Endothelial cell of hepatic sinusoid (primary cell): ENCODE measurements at regions not wholly inside any gene's neighbourhood (a gene's known extent, or its start where the extent isn't known, plus 50 kb on each side); places are given as distances from the start of the nearest gene placed in this dataset.

Experiments used
- in situ Hi-C: cut with HindIII; loops from 2 replicates; pipeline ENCODE4 v1.10.0; 2017; ENCODE audit warnings: low sequenced_read_pairs

DNA sequence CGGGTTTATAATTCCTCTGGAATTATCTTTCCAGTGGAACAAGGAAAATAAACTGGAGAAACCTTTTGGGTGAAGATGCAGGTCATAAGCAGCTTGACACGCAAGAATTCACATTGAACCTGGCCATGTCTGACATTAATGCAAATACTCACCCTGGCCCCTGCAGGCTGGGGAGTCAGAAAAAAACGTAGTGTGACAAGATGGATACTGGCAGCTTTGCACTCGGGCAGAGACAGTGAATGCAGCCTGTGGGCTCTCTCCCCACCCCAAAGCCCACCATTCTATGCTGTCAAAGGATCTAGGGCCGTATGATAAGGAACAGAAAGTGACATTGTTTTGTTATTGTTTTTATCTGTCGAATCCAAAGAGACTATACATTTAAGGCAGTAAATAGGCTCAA, 223.1 kb downstream of the RBM43 start:
- in situ Hi-C loops = no loop called here

GRCh38 chr2:151037434-151037833, 224.2 kb downstream of the RBM43 start:
- in situ Hi-C loops = no loop called here

DNA sequence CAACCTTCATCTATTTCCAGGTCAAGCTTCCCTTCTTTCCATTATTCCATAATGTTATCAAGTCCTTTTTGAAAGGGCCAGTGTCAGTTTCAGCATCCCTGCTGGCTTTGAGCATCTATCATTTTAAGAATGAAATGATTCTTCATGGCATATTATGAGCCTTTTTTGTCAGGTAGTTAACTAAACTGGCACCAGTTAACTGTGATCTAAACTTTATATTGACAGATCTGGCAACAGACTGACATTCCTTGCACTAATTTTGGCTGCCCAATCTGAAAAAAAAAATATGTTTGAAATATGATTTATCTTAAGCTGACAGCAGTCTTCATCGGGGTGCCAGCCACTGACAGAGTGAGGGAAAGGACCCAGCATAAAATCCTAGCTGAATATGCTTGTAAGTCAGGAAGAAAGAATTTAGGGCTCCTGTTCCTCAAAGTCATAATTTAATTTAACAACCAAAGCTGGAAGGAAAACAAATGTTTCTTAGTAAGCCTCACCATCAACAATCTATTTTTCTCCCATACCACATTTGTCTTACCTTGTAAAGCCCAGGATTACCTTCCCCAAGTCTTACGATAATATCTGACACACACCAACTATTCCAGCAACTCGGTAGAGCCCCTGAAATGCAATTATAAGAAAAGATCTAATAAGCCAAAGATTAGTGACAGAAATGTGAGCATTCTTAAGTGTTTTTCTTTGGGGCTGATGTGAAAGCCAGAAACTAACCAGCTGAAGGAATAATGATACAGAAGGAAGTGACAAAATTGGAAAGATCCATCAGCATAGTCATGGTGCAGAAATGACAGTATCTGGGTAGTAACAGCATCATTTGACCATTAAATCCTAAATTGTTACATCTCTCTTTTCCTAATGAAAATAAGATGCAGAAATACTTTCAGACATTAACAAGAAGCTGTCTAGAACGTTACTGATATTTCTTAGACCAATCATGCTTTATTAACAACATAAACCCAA, 228.1 kb downstream of the RBM43 start:
- in situ Hi-C loops = loop anchor here (5.0 kb wide), 1 partner anchor 79 kb away; no protein-coding TSS in a partner anchor

- in situ Hi-C loops = loop anchor here (5.0 kb wide), 1 partner anchor 80 kb away; no protein-coding TSS in a partner anchor
Observed at GRCh38 chr2:151032741-151033191, 228.9 kb downstream of the RBM43 start.

DNA sequence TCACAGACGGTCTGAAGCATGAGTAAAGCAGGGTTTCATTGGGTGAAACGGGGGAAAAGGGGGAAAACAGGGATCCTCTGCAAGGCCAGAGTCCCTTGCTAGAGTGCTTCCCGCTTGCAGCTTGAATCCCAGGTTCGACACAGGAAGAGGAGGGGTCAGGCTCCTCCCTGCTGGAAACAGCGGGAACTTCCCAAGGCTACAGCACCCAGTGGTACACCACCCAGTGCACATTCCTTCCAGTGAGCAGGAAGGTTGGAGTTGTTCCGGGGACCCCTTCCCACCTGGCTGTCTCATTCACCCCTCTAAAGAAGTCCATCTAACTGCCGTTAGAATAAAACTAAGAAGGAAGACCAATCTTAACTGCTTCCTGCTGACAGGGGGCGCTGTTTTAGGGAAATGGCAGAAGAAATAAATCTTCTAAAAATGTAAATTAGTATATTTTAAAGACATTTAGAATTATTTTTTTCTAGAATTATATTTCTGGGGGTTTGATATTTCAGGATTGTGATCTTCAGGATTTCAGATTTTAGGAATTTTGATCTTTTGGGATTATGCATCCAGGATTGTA, 230.9 kb downstream of the RBM43 start:
- in situ Hi-C loops = loop anchor here (5.0 kb wide), 1 partner anchor 82 kb away; no protein-coding TSS in a partner anchor

DNA sequence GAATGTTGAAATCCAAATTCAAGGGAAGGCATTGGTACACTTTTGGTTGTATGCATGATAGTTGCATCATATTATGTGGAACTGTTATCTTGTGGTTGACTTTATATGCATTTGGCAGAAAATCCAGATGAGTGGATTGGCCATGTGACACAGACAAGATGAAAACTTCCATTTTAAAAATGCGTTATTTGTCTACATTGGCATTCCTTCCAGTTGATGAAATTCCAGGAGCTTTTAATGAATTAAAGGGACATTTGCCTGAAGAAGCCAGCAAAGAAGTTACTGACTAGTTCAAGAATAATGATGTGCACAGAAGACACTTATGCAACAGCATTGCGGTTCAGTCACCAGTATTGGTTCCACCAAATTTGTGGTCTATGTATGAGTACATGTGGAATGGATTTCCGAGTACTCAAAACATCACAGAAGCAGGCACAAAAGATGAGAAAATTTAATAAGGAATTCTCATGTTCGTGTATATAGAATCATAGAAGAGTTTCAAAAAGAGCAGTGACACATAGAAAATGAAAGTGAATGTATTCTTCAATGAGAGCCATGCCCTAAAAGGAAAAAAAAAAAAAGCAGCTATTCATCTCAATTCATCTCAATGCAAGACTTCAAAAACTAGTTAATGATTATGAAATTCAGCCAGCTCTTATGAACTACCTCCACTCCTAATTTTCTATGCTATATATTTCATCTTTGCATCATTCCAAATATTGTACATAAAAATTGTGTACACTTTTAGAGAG, 232.1 kb downstream of the RBM43 start:
- in situ Hi-C loops = loop anchor here (5.0 kb wide), 1 partner anchor 83 kb away; no protein-coding TSS in a partner anchor

GRCh38 chr2:151028691-151029176, 232.9 kb downstream of the RBM43 start:
- in situ Hi-C loops = no loop called here

- in situ Hi-C loops = no loop called here
Observed at GRCh38 chr2:151027151-151027550, 234.5 kb downstream of the RBM43 start.

DNA sequence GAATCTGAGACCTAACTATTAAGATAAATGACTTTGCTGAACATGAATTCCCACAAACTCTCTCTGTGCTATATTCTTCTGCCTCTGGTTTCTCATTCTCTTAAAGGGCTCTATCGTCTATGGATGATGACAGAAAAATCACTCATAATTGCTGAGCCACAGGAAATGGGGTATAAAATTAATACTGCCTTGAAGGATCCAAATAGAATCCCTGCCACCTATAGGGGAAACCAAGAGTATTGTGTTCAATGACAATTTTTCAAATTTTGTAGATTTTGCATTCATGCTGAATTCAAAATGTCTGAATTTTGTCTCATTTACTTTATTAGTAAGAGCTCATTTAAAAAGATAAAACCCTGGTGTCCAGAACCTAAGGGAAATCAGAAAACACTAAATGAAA, 235.8 kb downstream of the RBM43 start:
- in situ Hi-C loops = no loop called here

GRCh38 chr2:151024696-151025251, 236.9 kb downstream of the RBM43 start:
- in situ Hi-C loops = no loop called here

- in situ Hi-C loops = no loop called here
Observed at GRCh38 chr2:151021747-151022452, 239.8 kb downstream of the RBM43 start.

DNA sequence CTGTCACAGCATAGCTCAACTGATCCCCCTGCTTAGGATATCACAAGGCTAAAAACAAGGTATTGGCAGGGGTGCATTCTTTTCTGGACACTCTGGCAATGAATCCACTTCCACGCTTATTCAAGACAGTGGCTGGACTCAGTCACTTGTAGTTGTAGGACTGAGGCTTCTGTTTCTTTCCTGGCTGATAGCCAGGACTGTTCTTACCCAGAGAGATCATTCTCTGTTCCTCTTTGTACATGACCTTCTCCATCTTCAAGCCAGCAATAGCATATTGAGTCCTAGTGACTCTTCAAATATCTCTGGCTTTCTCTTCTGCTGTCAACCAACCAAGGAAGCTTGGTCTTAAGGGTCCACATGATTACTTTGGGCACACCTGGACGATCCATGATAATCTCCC, 241.3 kb downstream of the RBM43 start:
- in situ Hi-C loops = no loop called here

- in situ Hi-C loops = no loop called here
Observed at GRCh38 chr2:151009437-151010175, 252.1 kb downstream of the RBM43 start.

- in situ Hi-C loops = no loop called here
Observed at GRCh38 chr2:151007365-151007764, 254.3 kb downstream of the RBM43 start.

GRCh38 chr2:151002959-151003600, 258.6 kb downstream of the RBM43 start:
- in situ Hi-C loops = no loop called here

- in situ Hi-C loops = no loop called here
Observed at GRCh38 chr2:150997702-150998440, 263.8 kb downstream of the RBM43 start.

DNA sequence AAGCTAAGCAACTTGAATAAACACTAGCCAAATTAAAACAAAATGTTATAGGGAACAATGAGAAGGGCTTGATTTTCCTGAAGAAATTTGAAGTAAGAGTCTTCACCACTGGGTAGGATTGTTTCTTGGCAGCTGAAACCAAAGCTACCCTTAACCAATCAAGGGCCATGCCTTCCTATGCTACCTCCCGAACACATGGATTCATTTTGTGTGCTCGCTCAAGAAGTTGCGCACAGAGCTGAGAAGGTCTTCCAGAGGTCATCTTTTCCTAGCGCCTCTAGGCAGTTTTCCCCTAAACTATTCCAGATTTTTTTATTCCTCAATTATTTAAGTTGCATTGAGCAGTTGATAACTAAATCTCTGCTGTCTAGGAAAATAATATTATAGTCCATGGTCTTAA, 264.6 kb downstream of the RBM43 start:
- in situ Hi-C loops = no loop called here

GRCh38 chr2:150994076-150994475, 267.6 kb downstream of the RBM43 start:
- in situ Hi-C loops = no loop called here
